ENCODE measurements at regions not wholly inside any gene's neighbourhood (a gene's known extent, or its start where the extent isn't known, plus 50 kb on each side); places are given as distances from the start of the nearest gene placed in this dataset.

DNA sequence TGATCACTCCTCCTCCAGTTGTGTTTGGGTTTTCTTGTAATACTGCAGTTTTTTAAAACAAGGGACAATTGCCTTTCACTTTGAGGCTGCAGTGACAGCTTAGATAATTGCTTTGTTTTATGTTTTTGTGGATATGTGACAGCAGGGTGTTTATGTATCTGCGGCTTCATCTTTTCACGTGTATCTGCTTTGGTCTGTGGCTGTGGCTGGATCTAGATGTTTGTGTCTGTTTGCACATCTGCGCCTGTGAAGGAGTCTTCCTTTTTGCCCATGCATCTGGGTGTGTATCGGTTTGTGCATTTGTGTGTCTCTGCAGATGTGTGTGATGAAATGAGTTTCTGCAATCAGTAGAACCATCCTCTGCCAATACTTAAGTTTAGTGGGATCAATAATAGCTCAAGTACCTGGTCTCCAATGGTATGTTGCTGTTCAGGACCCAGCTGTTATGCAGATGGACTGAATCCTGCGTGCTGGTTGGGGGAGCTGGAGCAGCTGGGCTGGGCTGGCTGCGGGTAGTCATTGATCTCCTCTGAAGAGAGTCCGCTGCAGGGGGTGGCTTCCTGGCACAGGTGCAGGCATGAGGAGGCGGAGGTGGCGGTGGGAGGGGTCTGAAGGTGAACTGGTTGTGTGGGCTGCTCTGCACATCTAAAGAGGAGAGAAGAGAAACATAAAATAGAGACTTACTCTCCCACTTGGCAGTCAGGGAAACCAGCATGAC, 390.3 kb downstream of the SH2D1A start:
- Histone ChIP-seq H2AFZ (ENCODE audit: low read length) (no peak overlapping the region), H3K4me1 (ENCODE audit: insufficient read depth, low read length) (no peaks in the 10 kb centered on the region), H4K20me1 (ENCODE audit: insufficient read depth, low read length) (no peaks in the 10 kb centered on the region), H3K27ac (ENCODE audit: low read depth, low read length) (no peak overlapping the region), H3K27me3 (ENCODE audit: insufficient read depth, low read length) (no peaks in the 10 kb centered on the region), H3K36me3 (ENCODE audit: insufficient read depth, low read length) (no peaks in the 10 kb centered on the region), H3K4me2 (ENCODE audit: insufficient read depth, low read length) (no peak overlapping the region), H3K9me3 (ENCODE audit: low read depth, low read length) (no peaks in the 10 kb centered on the region), H3K4me3 (ENCODE audit: insufficient read depth, low read length) (no peak overlapping the region), H3K79me2 (ENCODE audit: insufficient read depth, low read length) (no peaks in the 10 kb centered on the region)
- TF ChIP-seq, protein P1, sequence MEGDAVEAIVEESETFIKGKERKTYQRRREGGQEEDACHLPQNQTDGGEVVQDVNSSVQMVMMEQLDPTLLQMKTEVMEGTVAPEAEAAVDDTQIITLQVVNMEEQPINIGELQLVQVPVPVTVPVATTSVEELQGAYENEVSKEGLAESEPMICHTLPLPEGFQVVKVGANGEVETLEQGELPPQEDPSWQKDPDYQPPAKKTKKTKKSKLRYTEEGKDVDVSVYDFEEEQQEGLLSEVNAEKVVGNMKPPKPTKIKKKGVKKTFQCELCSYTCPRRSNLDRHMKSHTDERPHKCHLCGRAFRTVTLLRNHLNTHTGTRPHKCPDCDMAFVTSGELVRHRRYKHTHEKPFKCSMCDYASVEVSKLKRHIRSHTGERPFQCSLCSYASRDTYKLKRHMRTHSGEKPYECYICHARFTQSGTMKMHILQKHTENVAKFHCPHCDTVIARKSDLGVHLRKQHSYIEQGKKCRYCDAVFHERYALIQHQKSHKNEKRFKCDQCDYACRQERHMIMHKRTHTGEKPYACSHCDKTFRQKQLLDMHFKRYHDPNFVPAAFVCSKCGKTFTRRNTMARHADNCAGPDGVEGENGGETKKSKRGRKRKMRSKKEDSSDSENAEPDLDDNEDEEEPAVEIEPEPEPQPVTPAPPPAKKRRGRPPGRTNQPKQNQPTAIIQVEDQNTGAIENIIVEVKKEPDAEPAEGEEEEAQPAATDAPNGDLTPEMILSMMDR (IDR thresholded peaks at IDR 0.05; ENCODE audit: extremely low read depth, low read depth, low read length) = no peak
- no peak for DNase-seq (ENCODE audit: insufficient read length, low spot score, missing footprints)

DNA sequence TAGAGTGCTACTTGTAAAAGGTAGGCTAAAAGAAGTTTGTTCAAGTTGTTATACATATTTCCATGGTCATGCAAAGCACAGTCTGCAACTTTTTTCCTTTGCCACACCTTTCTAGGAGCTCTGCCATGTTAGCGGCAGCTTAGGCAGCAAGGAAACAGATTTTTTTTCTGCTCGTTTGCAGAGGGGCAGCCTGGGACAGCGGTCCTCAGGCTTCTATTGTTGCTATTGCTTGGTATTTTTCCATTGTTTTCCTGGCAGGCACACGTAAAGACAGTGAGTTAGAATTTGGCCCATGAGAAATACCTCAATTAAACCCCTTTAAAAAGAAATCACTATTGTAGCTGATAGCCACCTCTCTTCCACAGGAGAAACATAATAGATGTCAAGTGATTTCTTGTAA, 391.4 kb downstream of the SH2D1A start:
- Histone ChIP-seq H3K79me2 (ENCODE audit: insufficient read depth, low read length) (no peaks in the 10 kb centered on the region), H2AFZ (ENCODE audit: low read length) (no peak overlapping the region), H3K4me3 (ENCODE audit: insufficient read depth, low read length) (no peak overlapping the region), H3K4me2 (ENCODE audit: insufficient read depth, low read length) (no peak overlapping the region), H4K20me1 (ENCODE audit: insufficient read depth, low read length) (no peaks in the 10 kb centered on the region), H3K27ac (ENCODE audit: low read depth, low read length) (no peak overlapping the region), H3K27me3 (ENCODE audit: insufficient read depth, low read length) (no peaks in the 10 kb centered on the region), H3K9me3 (ENCODE audit: low read depth, low read length) (no peaks in the 10 kb centered on the region), H3K36me3 (ENCODE audit: insufficient read depth, low read length) (no peaks in the 10 kb centered on the region), H3K4me1 (ENCODE audit: insufficient read depth, low read length) (no peaks in the 10 kb centered on the region)
- no peak for DNase-seq (ENCODE audit: insufficient read length, low spot score, missing footprints)
- TF ChIP-seq, protein P1 (IDR thresholded peaks at IDR 0.05; ENCODE audit: extremely low read depth, low read depth, low read length) = no peak

DNA sequence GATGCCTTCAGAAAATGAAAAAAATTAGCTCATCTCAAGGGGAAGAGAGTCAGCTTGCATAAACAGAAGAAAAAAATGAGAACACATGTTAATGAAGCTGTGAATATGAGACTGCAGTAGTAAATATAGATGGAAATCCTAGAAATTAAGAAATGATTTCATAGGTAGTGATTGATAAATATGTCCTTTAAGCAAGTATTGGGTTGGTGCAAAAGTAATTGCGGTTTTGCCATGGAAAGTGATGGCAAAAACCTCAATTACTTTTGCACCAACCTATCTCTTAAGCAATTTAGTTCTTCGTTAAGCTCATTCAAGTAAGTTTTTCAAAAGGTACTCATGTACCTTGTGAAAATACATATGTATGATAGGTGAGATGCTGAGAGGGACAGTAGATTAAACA, 400.9 kb downstream of the SH2D1A start:
- no peaks in the 10 kb centered on the region for H3K36me3 ChIP-seq (ENCODE audit: insufficient read depth, low read length)
- TF ChIP-seq, protein P1 (IDR thresholded peaks at IDR 0.05; ENCODE audit: extremely low read depth, low read depth, low read length) = no peak

DNA sequence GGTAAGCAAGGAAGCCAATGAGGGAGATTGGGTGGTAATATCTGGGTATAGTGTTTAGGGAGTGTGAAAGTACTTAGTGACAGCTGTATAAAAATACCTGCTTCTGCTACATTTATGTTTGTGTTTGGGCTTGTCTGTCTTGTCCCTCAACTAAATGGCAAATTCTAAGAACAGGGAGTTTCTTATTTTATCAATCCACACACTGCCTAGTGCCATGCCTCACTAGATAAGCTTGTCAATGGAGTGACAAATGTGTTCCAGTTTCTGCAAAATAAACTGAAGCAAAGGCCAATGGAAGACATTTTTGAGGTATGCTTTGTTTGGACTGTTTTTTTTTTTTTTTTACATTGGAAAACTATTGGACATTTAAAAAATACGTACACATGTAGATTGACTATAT, 418.0 kb downstream of the SH2D1A start:
- TF ChIP-seq, protein P1 (IDR thresholded peaks at IDR 0.05; ENCODE audit: extremely low read depth, low read depth, low read length) = no peak
- Histone ChIP-seq H3K36me3 (ENCODE audit: insufficient read depth, low read length) (no peaks in the 10 kb centered on the region), H4K20me1 (ENCODE audit: insufficient read depth, low read length) (no peaks in the 10 kb centered on the region), H3K27me3 (ENCODE audit: insufficient read depth, low read length) (no peaks in the 10 kb centered on the region), H3K9me3 (ENCODE audit: low read depth, low read length) (no peaks in the 10 kb centered on the region), H3K27ac (ENCODE audit: low read depth, low read length) (no peak overlapping the region), H3K79me2 (ENCODE audit: insufficient read depth, low read length) (no peaks in the 10 kb centered on the region), H3K4me2 (ENCODE audit: insufficient read depth, low read length) (no peak overlapping the region), H3K4me1 (ENCODE audit: insufficient read depth, low read length) (no peaks in the 10 kb centered on the region), H3K4me3 (ENCODE audit: insufficient read depth, low read length) (no peak overlapping the region), H2AFZ (ENCODE audit: low read length) (no peak overlapping the region)
- DNase-seq (ENCODE audit: insufficient read length, low spot score, missing footprints) = no peak

More for the DNA sequence above, 400.9 kb downstream of the SH2D1A start:
- no peak overlapping the region for H3K27ac ChIP-seq (ENCODE audit: low read depth, low read length)
- no peak for DNase-seq (ENCODE audit: insufficient read length, low spot score, missing footprints)
- H3K9me3 ChIP-seq (ENCODE audit: low read depth, low read length) = peaks cover 1% of the 10 kb centered on the region
- no peaks in the 10 kb centered on the region for H3K27me3 ChIP-seq (ENCODE audit: insufficient read depth, low read length)
- H3K4me2 ChIP-seq (ENCODE audit: insufficient read depth, low read length) = no peak overlapping the region
- no peak overlapping the region for H2AFZ ChIP-seq (ENCODE audit: low read length)
- no peaks in the 10 kb centered on the region for H3K79me2 ChIP-seq (ENCODE audit: insufficient read depth, low read length)
- H3K4me1 ChIP-seq (ENCODE audit: insufficient read depth, low read length) = no peaks in the 10 kb centered on the region
- no peaks in the 10 kb centered on the region for H4K20me1 ChIP-seq (ENCODE audit: insufficient read depth, low read length)
- no peak overlapping the region for H3K4me3 ChIP-seq (ENCODE audit: insufficient read depth, low read length)

Measured in osteoblast (primary cell).